ENCODE measurements at regions not wholly inside any gene's neighbourhood (a gene's known extent, or its start where the extent isn't known, plus 50 kb on each side); places are given as distances from the start of the nearest gene placed in this dataset.

GRCh38 chr2:129791712-129792111 lies 187.8 kb upstream of the RAB6C start:
- TF ChIP-seq CTCF (IDR thresholded peaks at IDR 0.05; ENCODE audit: poor library complexity) (no peak), EZH2 (IDR thresholded peaks at IDR 0.05; ENCODE audit: borderline replicate concordance) (no peak)
